ENCODE measurements at regions not wholly inside any gene's neighbourhood (a gene's known extent, or its start where the extent isn't known, plus 50 kb on each side); places are given as distances from the start of the nearest gene placed in this dataset.

DNA sequence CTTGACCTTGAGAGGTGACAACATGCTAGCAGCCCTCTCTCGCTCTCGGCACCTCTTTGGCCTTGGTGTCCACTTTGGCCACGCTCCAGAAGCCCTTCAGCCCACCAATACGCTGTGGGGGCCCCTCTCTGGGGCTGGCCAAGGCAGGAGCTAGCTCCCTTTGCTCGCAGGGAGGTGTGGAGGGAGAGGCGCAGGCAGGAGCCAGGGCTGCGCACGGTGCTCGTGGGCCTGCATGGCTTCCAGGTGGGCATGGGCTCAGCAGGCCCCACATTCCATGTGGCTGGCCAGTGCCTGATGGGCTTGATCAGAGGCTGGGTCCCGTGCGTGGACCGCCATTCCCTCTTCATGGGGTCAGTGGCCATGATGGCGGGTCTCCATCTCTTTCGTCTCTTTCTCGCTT is 1237.0 kb upstream of the USP15 start:
- TF ChIP-seq, protein P1, sequence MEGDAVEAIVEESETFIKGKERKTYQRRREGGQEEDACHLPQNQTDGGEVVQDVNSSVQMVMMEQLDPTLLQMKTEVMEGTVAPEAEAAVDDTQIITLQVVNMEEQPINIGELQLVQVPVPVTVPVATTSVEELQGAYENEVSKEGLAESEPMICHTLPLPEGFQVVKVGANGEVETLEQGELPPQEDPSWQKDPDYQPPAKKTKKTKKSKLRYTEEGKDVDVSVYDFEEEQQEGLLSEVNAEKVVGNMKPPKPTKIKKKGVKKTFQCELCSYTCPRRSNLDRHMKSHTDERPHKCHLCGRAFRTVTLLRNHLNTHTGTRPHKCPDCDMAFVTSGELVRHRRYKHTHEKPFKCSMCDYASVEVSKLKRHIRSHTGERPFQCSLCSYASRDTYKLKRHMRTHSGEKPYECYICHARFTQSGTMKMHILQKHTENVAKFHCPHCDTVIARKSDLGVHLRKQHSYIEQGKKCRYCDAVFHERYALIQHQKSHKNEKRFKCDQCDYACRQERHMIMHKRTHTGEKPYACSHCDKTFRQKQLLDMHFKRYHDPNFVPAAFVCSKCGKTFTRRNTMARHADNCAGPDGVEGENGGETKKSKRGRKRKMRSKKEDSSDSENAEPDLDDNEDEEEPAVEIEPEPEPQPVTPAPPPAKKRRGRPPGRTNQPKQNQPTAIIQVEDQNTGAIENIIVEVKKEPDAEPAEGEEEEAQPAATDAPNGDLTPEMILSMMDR (IDR thresholded peaks at IDR 0.05; ENCODE audit: poor library complexity) = no peak
- TF ChIP-seq EZH2 (IDR thresholded peaks at IDR 0.05; ENCODE audit: borderline replicate concordance) (no peak), EZH2phosphoT487 (IDR thresholded peaks at IDR 0.05; ENCODE audit: low read depth, severe bottlenecking, unreplicated experiment) (no peak)

All from hepatocyte (in vitro differentiated cells).